Putamen (tissue), 1 donor: ENCODE measurements at regions not wholly inside any gene's neighbourhood (a gene's known extent, or its start where the extent isn't known, plus 50 kb on each side); places are given as distances from the start of the nearest gene placed in this dataset.
A peak's percentile ranks its signal among the peaks of the same experiment; 100 is the strongest.

Source experiments
- DNase-seq: peaks from one replicate; pipeline ENCODE4 v3.0.0-alpha.2; 2016; ENCODE audit warnings: low spot score

- no peak for DNase-seq
These were observed 149.9 kb upstream of the IRF2BP2 start for GRCh38 chr1:234759888-234760287.

DNA sequence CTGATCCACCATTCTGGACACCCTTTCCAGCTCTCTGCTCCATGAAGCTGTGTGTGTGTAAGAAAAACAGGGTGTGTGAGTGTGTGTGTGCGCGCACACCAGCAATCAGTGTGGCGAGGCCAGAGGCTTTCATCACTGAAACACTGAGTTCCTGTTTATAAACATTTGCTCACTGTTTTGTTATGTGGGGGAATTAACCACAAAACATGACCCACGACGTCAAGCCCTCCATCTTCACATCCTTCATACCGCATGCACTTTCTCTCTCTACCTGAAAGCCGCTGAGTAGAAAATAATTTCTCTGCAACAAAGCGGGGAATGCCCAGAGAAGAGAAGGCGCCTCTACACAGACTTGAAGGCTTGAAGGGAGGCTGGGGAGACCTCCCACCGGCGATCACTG is 148.9 kb upstream of the IRF2BP2 start:
- DNase-seq, result no peak

DNA sequence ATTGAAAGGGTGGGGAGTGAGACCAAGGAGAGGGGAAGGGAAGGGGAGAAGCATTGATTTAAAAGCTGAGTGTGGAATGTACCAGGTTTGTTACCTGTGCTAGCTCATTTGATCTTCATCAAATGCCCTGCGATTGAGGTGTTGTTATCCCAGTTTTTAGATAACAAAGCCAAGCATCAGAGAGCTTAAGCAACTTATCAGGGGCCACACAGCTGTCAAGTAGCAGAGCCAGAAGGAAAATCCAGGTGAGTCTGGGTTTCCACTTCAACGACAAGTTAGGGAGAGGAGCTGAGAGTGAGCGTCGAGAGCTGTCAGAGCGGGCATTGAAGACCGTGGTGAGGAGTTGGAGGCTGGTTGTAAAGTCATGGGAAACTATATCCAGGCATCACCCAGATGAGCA is 146.9 kb upstream of the IRF2BP2 start:
- DNase-seq, result no peak

DNA sequence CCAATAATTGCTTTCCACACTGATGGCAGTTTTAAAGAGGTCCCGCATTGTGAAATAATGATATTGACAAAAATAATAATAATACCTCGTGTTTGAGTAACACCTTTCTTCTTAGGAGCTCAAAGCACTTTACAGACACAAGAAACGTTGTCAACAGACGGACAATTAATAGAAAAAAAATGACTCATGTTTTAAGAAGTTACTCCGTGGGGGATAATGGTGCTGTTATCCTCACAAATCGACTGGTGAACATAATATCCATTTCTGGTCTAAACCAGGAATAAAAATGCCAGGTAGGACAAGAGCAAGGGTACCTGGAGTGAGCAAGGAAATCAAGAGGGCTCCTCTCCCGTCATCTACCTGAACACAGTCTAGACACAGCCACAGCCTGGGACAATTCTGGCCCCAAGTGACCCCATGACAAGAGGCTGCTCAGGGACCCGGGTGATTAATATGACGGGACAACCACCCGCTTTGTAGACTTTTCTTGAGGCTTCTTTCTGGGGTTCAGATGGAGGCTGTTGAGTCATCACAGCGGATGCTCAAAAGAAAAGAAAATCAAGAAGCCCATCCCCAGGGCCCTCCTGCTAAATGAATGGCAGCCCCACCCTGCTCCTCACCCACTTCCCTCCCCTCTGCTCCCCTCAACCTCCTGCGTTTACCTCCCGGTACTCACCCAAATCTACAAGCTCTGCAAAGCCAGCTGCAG is 146.2 kb upstream of the IRF2BP2 start:
- DNase-seq, result no peak

GRCh38 chr1:234755449-234755863 is 145.5 kb upstream of the IRF2BP2 start:
- peak; percentile 88 for DNase-seq

DNA sequence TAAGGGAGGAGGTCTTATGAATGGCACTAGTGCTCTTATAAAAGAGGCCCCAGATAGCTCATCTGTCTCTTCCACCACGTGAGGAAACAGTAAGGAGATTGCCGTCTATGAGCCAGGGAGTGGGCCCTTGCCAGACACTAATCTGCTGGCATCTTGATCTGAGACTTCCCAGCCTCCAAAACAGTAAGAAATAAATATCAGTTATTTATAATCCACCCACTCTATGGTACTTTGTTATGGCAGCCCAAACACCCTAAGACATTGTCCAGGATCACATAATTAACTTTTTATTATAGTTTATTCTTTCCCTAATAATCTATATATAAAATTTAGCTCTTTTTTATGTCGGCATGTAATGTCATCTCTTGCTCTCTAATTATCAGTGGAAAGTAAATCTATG is 144.0 kb upstream of the IRF2BP2 start:
- DNase-seq, result no peak

DNA sequence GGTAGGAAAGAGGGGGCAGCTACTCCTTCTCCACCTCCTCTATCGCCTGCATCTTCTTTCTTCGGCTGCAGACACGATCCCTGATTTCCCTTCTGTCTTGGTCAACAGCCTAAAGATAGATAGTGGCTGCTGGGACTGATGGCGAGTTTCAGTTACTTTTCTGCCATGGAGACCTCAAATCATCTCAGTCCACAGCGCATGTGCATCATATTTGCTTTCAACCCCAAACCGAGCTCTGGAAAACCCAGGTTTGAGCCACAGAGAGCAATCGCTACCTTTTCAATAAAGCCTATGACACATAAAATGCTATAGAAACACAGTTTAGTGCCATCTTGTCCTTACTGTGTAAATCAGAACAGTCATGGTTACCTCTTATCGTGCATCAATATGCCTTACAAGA is 142.9 kb upstream of the IRF2BP2 start:
- DNase-seq, result no peak

- no peak for DNase-seq
These were observed 141.7 kb upstream of the IRF2BP2 start for GRCh38 chr1:234751678-234752077.

DNA sequence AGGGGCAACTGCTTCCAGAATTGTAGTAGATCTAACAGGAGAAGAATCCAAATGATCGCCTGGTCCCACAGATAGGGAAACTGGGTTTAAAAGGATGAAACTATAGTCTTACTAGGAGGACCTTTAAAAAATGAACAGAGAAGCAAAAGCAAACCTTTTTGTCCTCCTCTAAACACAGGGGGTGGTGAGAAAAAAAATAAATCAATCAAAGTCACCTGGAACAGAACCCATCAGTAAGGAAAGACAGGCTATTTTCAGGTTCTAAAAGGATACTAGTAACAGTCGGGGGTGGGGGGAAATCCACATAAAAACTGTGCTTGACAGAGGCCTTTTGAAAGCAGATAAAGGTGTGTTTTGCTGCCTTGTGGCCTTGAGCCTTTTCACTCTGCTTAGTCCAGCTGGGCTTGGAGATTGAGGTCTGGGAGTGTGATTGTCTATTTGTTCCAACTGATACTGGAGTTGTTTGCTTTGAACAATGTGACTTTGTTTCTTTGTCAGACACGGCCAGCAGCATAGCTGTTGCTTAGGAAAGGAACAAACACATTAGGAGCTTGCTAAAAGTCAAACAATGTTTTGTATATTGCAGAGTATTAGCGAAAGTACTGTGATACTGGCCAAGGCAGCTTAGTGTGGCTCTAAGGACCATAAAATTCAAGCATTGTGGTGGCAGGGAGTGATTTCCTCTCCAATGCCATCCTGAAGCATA is 141.1 kb upstream of the IRF2BP2 start:
- peak; percentile 90 for DNase-seq

GRCh38 chr1:234748713-234749112 is 138.7 kb upstream of the IRF2BP2 start:
- no peak for DNase-seq

DNA sequence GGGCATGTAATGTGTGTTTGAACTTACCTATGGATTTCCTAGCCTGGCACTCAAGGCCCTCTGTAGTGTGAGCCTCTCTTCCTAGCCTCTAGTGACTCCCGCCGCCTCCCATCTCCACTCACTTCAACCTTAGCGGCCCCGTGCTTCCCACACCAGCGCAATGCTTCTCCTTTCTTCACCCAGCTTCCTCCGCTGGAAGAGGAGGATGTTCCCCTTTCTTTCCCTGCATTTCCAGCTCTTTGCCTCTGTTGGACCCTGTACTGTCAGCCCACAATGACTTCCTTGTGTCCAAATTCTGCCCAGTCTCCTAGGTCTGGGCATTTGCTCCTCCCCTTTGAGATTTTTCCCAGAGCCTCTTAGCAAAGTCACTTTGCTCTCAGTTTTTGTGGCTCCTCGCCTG is 138.1 kb upstream of the IRF2BP2 start:
- no peak for DNase-seq

DNA sequence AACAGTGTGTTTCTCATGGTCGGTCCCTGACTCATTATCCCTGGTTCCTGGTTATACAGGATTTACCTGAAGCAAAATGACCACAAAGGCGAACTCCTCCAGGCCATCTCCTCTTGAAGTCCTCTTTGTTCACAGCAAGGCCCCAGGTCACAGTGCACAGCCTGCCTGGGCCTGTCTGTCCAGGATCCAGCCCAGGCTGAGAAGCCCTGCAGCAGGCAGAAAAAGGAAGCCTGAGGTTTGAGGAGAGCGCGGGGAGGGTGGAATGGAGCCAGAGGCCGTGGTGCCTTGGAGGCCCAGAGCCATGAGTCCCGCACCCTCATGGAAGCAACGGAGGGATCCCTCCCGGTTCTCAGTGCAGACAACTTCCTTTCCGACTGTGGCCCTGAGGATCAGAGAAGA is 136.8 kb upstream of the IRF2BP2 start:
- DNase-seq, result no peak

DNA sequence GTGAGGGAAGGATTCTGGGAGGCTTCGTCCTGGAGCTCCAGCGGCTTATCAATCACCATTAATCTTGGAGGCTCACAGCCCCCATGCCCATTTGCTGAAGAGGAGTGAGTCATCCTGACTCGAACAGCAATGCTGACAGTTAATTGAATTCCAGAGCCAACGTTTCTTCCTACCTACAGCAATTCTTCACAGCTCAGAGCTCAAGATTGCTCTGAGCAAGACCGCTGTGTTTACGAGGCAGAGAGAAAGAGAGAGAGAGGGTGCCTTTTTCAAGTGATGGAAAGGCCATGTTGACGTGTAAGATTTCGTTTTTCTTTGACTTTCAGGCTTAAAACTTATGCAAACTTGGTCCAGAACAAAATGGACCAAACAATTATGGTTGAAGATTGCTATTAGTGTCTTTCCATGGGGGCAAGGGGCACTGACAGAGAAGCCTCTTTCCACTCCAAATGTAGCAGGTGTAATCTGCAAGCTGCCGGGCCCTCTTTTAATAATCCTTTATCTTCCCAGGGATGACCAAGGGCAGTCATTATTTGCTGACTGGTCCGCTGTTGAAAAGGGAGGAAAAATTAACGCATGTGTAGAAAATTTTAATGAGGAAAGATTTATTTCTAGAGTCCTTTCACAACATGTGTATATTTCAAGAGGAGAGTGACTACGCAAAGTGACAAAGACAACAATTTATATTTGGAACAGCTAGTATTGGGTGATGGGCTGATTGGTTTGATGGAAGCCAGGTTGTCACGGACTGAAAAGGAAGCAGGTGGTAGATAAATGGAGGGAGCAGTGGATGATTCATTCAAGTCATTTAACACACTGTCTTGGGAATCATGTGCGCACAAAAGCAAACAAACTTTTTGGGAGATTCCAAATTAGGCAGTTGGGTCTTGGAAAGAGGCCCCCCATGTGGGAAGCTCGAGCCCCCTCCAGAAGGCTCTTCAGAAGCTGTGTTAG is 136.1 kb upstream of the IRF2BP2 start:
- DNase-seq, result peak; percentile 85

- DNase-seq, result no peak
These were observed 135.3 kb upstream of the IRF2BP2 start for GRCh38 chr1:234745276-234745675.

- no peak for DNase-seq
These were observed 134.0 kb upstream of the IRF2BP2 start for GRCh38 chr1:234743791-234744611.

GRCh38 chr1:234742622-234743021 is 132.6 kb upstream of the IRF2BP2 start:
- DNase-seq, result no peak

DNA sequence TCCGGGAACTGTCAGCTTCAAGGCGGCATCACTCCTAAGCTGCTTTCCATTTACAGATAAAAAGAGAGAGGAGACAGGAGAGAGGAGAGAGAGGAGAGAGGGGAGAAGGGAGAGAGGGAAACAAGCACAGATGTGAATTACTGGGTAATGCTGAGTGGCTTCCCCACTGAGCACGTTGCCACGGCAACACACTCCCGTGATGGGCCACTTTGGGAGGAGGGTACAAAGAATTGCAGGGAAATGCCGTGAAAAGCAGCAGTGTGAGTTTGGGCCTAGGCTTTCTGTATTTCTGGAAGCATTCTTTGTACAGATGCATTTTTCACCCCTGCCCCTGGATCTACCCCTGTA is 128.0 kb upstream of the IRF2BP2 start:
- DNase-seq, result no peak

DNA sequence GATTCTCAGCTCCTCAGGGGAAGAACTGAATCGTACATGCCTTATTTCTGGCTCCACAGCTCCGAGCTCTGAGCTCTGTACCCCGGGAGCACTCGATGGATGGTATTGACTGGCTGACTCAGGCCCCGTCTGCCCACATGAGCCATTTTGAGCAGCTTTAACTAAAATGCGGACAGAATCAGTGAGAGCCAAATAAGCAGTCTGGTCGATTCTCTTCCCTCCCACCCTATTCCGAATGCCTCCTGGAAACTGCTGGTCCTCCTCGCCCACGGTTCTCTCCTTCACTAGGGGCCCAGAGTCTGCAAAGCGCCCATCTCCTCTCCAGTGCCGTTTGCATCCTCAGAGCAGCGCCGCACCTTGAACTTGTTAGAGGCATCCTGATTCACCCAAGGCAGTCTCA is 125.9 kb upstream of the IRF2BP2 start:
- no peak for DNase-seq

- no peak for DNase-seq
These were observed 125.5 kb upstream of the IRF2BP2 start for GRCh38 chr1:234735476-234735875.

GRCh38 chr1:234734869-234735268 is 124.9 kb upstream of the IRF2BP2 start:
- no peak for DNase-seq

DNA sequence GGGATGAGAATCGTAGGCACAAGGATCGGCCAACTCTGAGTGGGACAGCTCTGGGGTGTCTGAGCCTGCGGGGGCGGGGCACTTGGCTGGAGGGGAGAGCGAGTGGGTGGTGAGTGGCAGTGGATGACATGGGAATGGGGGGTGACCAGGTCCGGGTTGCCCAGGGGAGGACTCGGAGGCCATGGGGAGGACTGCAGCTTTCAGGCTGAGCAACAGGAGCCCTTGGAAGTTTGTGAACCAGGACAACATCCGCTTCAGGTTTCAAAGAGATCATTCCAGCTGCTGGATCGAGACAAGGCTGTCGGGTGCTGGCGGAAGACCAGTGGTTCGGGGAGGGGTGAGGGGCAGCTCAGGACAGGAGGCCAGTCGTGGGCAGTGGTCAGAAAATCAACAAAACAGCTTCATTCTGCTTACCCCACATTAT is 124.4 kb upstream of the IRF2BP2 start:
- DNase-seq, result no peak

GRCh38 chr1:234733427-234733826 is 123.4 kb upstream of the IRF2BP2 start:
- DNase-seq, result no peak
